ENCODE measurements at regions not wholly inside any gene's neighbourhood (a gene's known extent, or its start where the extent isn't known, plus 50 kb on each side); places are given as distances from the start of the nearest gene placed in this dataset.
"Not testable (repeated sequence)": the region's sequence is repeated elsewhere in the genome, so short reads cannot be mapped to it uniquely, and the experiment has no call there.

DNA sequence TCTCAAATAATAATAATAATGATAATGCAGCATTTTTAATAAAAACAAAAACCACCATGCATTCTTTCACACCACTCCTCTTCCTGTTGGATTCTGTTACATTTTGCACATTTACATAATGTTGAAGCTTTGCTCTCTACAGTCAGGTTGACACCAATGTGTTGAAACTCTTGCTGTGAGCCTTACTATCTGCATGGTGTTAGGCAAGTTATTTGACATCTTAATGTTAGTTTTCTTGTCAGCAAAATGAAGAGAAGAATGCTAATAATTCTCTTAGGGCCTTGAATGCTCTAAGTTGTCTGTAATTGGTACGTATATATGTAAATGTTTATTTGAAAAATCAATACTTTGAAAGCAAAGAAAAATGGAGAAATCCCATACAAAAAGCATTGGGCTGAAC is 525.5 kb upstream of the PTGER4 start:
- DNase-seq = no peak

GRCh38 chr5:40150896-40151295 is 528.8 kb upstream of the PTGER4 start:
- DNase-seq = no peak

- no peak for DNase-seq
These were observed 537.8 kb upstream of the PTGER4 start for GRCh38 chr5:40141896-40142295.

DNA sequence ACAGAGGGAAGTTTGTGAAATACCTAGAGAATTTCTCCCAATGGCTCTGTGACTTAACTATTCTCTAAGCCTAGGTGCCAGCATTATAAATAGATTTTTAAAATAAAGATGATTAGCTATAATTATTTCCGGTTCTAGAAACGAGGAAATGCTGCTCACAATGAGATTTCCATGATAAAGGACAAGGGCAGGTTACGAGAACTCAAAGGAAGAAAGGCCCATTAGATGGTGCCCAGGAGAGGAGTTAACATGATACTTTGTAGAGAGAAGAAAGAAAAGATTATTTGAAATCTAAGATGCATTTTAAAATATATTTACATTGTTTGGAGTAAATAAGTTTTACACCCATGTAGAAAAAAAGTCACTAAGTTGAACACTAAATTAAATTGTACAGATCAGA is 538.3 kb upstream of the PTGER4 start:
- no peak for DNase-seq

- no peak for DNase-seq
These were observed 542.5 kb upstream of the PTGER4 start for GRCh38 chr5:40137223-40137622.

DNA sequence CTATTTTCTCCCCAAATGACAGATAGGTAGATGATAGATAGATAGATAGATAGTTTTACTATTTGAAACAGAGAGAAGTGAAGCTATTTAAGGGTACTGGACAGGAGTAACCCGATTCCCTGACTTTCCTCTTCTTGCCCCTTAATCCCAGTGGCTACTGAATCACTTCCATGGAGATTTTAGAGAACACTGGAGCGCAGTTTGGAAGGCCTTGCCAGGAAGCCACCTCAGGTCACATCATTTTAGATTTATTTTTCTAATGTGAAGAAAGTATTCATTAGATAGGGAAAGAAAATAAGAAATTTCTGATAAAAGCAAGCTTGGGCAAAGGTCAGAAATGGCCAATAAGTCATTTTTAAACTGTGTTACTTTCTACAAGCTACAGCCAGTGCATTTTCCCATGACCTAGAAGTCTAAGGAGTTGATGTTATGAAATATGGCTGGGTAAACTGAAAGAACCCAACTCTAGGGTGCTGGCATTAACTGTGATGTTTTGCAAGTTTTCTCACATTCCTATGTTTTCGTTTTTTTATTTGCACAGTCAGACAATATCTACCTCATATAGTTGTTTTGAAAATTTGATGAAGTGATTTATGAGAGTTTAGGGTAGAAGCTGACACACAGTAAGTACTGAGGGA is 544.7 kb upstream of the PTGER4 start:
- DNase-seq = no peak

DNA sequence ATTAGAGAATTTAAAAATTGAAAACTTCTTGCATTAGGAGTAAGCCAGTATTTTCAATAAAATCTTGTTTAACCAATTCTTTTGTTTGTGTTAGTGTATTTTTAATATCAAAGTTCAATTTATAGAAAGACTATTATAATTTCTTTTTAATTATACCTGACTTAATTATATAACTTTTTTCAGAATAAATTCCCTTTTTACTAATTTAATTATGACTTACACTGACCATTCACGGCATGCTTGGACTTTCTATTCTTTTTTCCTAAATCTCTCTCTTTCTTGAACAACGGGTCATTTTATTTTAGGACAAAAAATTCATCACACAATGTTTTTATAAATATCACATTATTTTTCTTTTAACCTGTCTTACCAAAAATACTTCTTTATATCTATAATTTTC is 555.3 kb upstream of the PTGER4 start:
- no peak for DNase-seq

- DNase-seq = no peak
These were observed 558.5 kb upstream of the PTGER4 start for GRCh38 chr5:40121236-40121635.

GRCh38 chr5:40112875-40113274 is 566.8 kb upstream of the PTGER4 start:
- DNase-seq = no peak

DNA sequence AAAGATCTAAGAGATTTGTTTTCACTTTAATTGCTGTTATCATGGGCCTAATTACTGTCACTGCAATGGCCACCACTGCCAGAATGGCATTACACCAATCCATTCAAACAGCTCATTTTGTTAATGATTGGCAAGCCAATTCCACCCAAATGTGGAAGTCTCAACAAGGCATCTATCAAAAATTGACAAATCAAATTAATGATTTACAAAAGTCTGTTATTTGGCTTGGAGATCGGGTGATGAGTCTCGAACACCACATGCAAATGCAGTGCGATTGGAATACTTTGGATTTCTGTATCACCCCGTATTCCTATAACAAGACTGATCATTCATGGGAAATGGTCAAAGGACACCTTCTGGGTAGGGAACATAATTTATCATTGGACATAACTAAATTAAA is 568.7 kb upstream of the PTGER4 start:
- DNase-seq = not testable (repeated sequence)

- DNase-seq = not testable (repeated sequence)
These were observed 570.8 kb upstream of the PTGER4 start for GRCh38 chr5:40108764-40109390.

DNA sequence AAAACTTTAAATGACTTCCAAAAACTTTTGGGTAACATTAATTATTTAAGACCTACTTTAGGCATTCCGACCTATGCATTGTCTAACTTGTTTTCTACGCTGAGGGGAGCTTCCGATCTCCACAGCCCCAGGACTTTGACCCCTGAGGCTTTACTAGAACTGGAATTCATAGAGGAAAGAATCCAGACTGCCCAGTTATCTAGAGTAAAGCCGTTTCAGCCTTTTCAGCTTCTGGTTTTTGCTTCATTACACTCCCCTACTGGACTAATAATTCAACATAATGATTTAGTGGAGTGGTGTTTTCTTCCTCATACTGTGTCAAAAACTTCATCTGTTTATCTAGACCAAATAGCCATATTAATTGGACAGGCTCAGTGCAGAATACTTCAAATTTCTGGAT is 571.9 kb upstream of the PTGER4 start:
- not testable (repeated sequence) for DNase-seq

DNA sequence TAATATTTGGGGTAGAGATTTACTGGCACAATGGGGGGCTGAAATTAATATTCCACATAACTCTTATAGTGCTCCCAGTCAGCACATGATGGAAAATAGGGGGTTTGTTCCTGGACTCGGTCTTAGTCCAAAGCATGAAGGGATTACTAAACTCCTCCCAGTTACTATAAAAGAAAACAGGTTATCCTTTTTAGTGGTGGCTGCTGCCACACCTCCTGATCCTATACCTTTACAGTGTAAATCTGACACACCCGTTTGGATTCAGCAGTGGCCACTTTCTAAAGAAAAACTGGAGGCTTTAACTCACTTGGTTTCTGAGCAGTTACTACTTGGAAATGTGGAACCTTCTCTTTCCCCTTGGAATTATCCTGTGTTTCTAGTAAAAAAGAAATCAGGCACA is 572.9 kb upstream of the PTGER4 start:
- DNase-seq = no peak

- DNase-seq = no peak
These were observed 581.4 kb upstream of the PTGER4 start for GRCh38 chr5:40098313-40098712.

- no peak for DNase-seq
These were observed 586.2 kb upstream of the PTGER4 start for GRCh38 chr5:40093550-40093949.

GRCh38 chr5:40089269-40089668 is 590.4 kb upstream of the PTGER4 start:
- no peak for DNase-seq

DNA sequence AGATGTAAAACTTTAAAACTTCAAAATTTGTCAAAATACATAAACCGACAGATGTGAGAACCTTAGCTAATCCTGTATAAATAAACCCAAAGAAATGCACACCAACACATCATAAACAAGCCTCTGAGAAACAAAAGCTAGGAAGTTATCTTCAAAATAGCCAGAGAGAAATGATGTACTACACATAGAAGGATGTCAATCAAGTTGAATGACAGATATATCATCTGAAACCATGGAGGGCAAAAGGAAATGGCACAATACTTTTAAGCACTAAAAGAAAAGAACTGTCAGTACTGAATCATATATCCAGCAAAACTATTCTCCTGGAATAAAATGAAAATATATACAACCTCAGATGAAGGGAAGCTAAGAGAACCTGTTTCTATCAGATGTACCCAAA is 595.1 kb upstream of the PTGER4 start:
- DNase-seq = no peak

GRCh38 chr5:40082313-40082712 is 597.4 kb upstream of the PTGER4 start:
- DNase-seq = no peak

DNA sequence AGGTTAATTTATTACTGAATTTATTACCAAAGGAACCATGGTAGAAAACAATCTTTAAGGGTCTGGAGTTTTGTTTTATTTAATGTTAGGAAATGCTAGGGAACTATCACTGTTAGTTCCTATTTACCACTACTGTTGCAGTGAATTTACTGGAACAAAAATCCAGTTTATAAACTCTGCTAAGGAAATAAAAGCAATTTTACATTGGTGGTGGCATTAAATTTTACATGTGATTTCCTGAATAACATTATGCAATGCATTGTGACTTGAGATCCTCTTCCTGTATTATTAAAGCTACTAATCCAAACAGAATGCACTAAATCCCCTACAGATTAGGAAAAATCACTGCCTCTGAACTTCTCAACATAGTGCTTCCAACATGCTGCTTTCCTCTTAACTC is 599.5 kb upstream of the PTGER4 start:
- DNase-seq = no peak

- no peak for DNase-seq
These were observed 600.7 kb upstream of the PTGER4 start for GRCh38 chr5:40078898-40079575.

GRCh38 chr5:40074826-40075225 is 604.9 kb upstream of the PTGER4 start:
- DNase-seq = no peak

- DNase-seq = no peak
These were observed 605.8 kb upstream of the PTGER4 start for GRCh38 chr5:40073927-40074326.

- DNase-seq = no peak
These were observed 607.8 kb upstream of the PTGER4 start for GRCh38 chr5:40071870-40072269.

Measured in amygdala (tissue), 56 donors.